HEK293T (cell line): ENCODE measurements at regions not wholly inside any gene's neighbourhood (a gene's known extent, or its start where the extent isn't known, plus 50 kb on each side); places are given as distances from the start of the nearest gene placed in this dataset.
"Not testable (repeated sequence)": the region's sequence is repeated elsewhere in the genome, so short reads cannot be mapped to it uniquely, and the experiment has no call there.

Source experiments
- CTCF ChIA-PET: fragments of 350-600 bp; formaldehyde crosslinking; extraction: SDS; loops from one replicate; lab custom pipeline; 2021; ENCODE audit warnings: antibody characterized with exemption, inconsistent platforms; lab: Yijun Ruan, JAX
- POLR2A ChIA-PET: fragments of 350-600 bp; formaldehyde crosslinking; extraction: SDS; loops from one replicate; lab custom pipeline; 2020; ENCODE audit warnings: antibody characterized with exemption, inconsistent platforms; lab: Yijun Ruan, JAX
- DNase-seq: peaks from one replicate; pipeline ENCODE4 v3.0.0; 2012; ENCODE audit warnings: mixed read lengths; ENCODE audit errors: extremely low spot score
- ARNT ChIP-seq: fragments of 450-650 bp; IDR thresholded peaks from 2 replicates; pipeline ENCODE4 v1.6.1; 2017; ENCODE audit warnings: mild to moderate bottlenecking
- BHLHE40 ChIP-seq: fragments of 450-650 bp; IDR thresholded peaks from 2 replicates; pipeline ENCODE4 v1.6.1; 2016; ENCODE audit warnings: mild to moderate bottlenecking, moderate library complexity, borderline replicate concordance
- CTBP1 ChIP-seq: fragments of 450-650 bp; IDR thresholded peaks from 2 replicates; pipeline ENCODE4 v1.6.1; 2016; ENCODE audit warnings: borderline replicate concordance
- ELF4 ChIP-seq: fragments of 450-650 bp; IDR thresholded peaks from 2 replicates; pipeline ENCODE4 v1.6.1; 2017; ENCODE audit warnings: antibody characterized with exemption
- FOXA1 ChIP-seq: fragments of 450-650 bp; IDR thresholded peaks from 2 replicates; pipeline ENCODE4 v1.6.1; 2016; ENCODE audit warnings: mild to moderate bottlenecking
- FOXK2 ChIP-seq: fragments of 450-650 bp; IDR thresholded peaks from 2 replicates; pipeline ENCODE4 v1.6.1; 2016; ENCODE audit warnings: mild to moderate bottlenecking
- FOXM1 ChIP-seq: fragments of 450-650 bp; IDR thresholded peaks from 2 replicates; pipeline ENCODE4 v1.6.1; 2017; ENCODE audit warnings: mild to moderate bottlenecking, borderline replicate concordance
- HDGF ChIP-seq: fragments of 450-650 bp; IDR thresholded peaks from 2 replicates; pipeline ENCODE4 v1.6.1; 2017; ENCODE audit warnings: antibody characterized with exemption, borderline replicate concordance
- L3MBTL2 ChIP-seq: fragments of 450-650 bp; conservative IDR thresholded peaks from 2 replicates; pipeline ENCODE4 v1.6.1; 2016; ENCODE audit warnings: mild to moderate bottlenecking
- LEF1 ChIP-seq: fragments of 450-650 bp; IDR thresholded peaks from 2 replicates; pipeline ENCODE4 v1.6.1; 2017; ENCODE audit warnings: mild to moderate bottlenecking, borderline replicate concordance
- NFRKB ChIP-seq: fragments of 450-650 bp; IDR thresholded peaks from 2 replicates; pipeline ENCODE4 v1.6.1; 2016; ENCODE audit warnings: mild to moderate bottlenecking, moderate library complexity
- SP1 ChIP-seq: fragments of 450-650 bp; IDR thresholded peaks from 2 replicates; pipeline ENCODE4 v1.6.1; 2017
- SUZ12 ChIP-seq: fragments of 450-650 bp; IDR thresholded peaks from 2 replicates; pipeline ENCODE4 v1.6.1; 2016; ENCODE audit warnings: mild to moderate bottlenecking
- TARDBP ChIP-seq: fragments of 450-650 bp; IDR thresholded peaks from 2 replicates; pipeline ENCODE4 v1.6.1; 2016
- ZNF384 ChIP-seq: fragments of 450-650 bp; IDR thresholded peaks from 2 replicates; pipeline ENCODE4 v1.6.1; 2016
- TF ChIP-seq, protein P1 (sequence below): fragments of 450-650 bp; IDR thresholded peaks from 2 replicates; pipeline ENCODE4 v1.6.1; 2016

- no peak for DNase-seq
- POLR2A ChIA-PET = no interaction called here
- CTCF ChIA-PET = no interaction called here
- TF ChIP-seq SUZ12 (no peak), L3MBTL2 (no peak), HDGF (no peak), ELF4 (no peak), LEF1 (no peak), BHLHE40 (no peak), NFRKB (no peak), FOXM1 (no peak), ARNT (no peak), SP1 (no peak), CTBP1 (no peak), TARDBP (no peak), FOXK2 (no peak), ZNF384 (no peak), FOXA1 (no peak)
- TF ChIP-seq, protein P1, sequence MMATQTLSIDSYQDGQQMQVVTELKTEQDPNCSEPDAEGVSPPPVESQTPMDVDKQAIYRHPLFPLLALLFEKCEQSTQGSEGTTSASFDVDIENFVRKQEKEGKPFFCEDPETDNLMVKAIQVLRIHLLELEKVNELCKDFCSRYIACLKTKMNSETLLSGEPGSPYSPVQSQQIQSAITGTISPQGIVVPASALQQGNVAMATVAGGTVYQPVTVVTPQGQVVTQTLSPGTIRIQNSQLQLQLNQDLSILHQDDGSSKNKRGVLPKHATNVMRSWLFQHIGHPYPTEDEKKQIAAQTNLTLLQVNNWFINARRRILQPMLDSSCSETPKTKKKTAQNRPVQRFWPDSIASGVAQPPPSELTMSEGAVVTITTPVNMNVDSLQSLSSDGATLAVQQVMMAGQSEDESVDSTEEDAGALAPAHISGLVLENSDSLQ = no peak
These were observed 2250.0 kb upstream of the AGA start for GRCh38 chr4:179692222-179692621.

- ChIA-PET CTCF (no interaction called here), POLR2A (no interaction called here)
- no peak for DNase-seq
- TF ChIP-seq SP1 (no peak), SUZ12 (no peak), L3MBTL2 (no peak), NFRKB (no peak), FOXK2 (no peak), FOXA1 (no peak), HDGF (no peak)
These were observed 2252.9 kb upstream of the AGA start for GRCh38 chr4:179695175-179695574.

GRCh38 chr4:179698321-179698720 lies 2256.1 kb upstream of the AGA start:
- no peak for DNase-seq
- TF ChIP-seq ELF4 (no peak), SUZ12 (no peak), FOXA1 (no peak), HDGF (no peak), LEF1 (no peak), ZNF384 (no peak), FOXK2 (no peak), BHLHE40 (no peak), TARDBP (no peak), ARNT (no peak), NFRKB (no peak)
- ChIA-PET CTCF (no interaction called here), POLR2A (no interaction called here)

GRCh38 chr4:179709961-179710624 lies 2267.9 kb upstream of the AGA start:
- CTCF ChIA-PET = no interaction called here
- POLR2A ChIA-PET = no interaction called here
- DNase-seq = no peak
- TF ChIP-seq CTBP1 = no peak
- TF ChIP-seq, protein P1 = no peak
- no peak for TF ChIP-seq HDGF
- TF ChIP-seq LEF1 = no peak

GRCh38 chr4:179719766-179720450 lies 2277.7 kb upstream of the AGA start:
- CTCF ChIA-PET = no interaction called here
- no peak for TF ChIP-seq FOXA1
- no peak for TF ChIP-seq NFRKB
- TF ChIP-seq, protein P1 = no peak
- no peak for TF ChIP-seq LEF1
- TF ChIP-seq SP1 = no peak
- no peak for TF ChIP-seq FOXM1
- no peak for TF ChIP-seq L3MBTL2
- TF ChIP-seq TARDBP = no peak
- no peak for TF ChIP-seq CTBP1
- no peak for TF ChIP-seq ZNF384
- TF ChIP-seq SUZ12 = no peak
- no peak for TF ChIP-seq ELF4
- TF ChIP-seq HDGF = no peak
- no peak for TF ChIP-seq ARNT
- TF ChIP-seq FOXK2 = no peak
- no peak for TF ChIP-seq BHLHE40
- POLR2A ChIA-PET = no interaction called here
- DNase-seq = no peak

DNA sequence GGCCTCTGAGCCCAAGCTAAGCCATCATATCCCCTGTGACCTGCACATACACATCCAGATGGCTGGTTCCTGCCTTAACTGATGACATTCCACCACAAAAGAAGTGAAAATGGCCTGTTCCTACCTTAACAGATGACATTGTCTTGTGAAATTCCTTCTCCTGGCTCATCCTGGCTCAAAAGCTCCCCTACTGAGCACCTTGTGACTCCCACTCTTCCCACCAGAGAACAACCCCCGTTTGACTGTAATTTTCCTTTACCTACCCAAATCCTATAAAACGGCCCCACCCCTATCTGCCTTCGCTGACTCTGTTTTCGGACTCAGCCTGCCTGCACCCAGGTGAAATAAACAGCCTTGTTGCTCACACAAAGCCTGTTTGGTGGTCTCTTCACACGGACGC lies 2284.3 kb upstream of the AGA start:
- POLR2A ChIA-PET, DNase-seq, CTCF ChIA-PET: not testable (repeated sequence)
